Natural killer cell (primary cell): ENCODE measurements at regions not wholly inside any gene's neighbourhood (a gene's known extent, or its start where the extent isn't known, plus 50 kb on each side); places are given as distances from the start of the nearest gene placed in this dataset.
A peak's percentile ranks its signal among the peaks of the same experiment; 100 is the strongest.

Experiments used
- ATAC-seq, 3 donors: fragments of 150-1000 bp in 2 of 3; fragments of 200-7000 bp in 1 of 3; cut with Tn5 transposase; 1 replicate in 1 of 3; 2 replicates in 2 of 3; pipeline ENCODE4 v1.10.0; 2021; ENCODE audit warnings: mild to moderate bottlenecking in 2 of 3, moderate library complexity in 2 of 3
- DNase-seq, 2 donors: peaks; one replicate each; pipeline versions ENCODE4 v3.0.0 to v3.0.0-alpha.2; 2013 to 2021; ENCODE audit warnings: mixed read lengths in 1 of 2
- H3K27ac ChIP-seq: one replicate; pipeline ENCODE4 v1.5.1; 2013; ENCODE audit warnings: mild to moderate bottlenecking, low read length
- H3K27me3 ChIP-seq: one replicate; pipeline ENCODE4 v1.6.1; 2013; ENCODE audit warnings: low read length; ENCODE audit not compliant: control insufficient read depth, insufficient read depth
- H3K36me3 ChIP-seq: one replicate; pipeline ENCODE4 v1.6.1; 2013; ENCODE audit warnings: low read length; ENCODE audit not compliant: control insufficient read depth, insufficient read depth
- H3K4me1 ChIP-seq: one replicate; pipeline ENCODE4 v1.6.1; 2013; ENCODE audit warnings: low read length; ENCODE audit not compliant: control insufficient read depth, insufficient read depth
- H3K4me3 ChIP-seq: one replicate; pipeline ENCODE4 v1.5.1; 2013; ENCODE audit warnings: low read length
- H3K9me3 ChIP-seq: one replicate; pipeline ENCODE4 v1.6.1; 2013; ENCODE audit warnings: low read length; ENCODE audit not compliant: control insufficient read depth, insufficient read depth
- H3K27ac Mint-ChIP-seq, 2 donors: one replicate each; pipeline ENCODE4 v1.8.0; 2022; ENCODE audit warnings: mild to moderate bottlenecking in 2 of 2, mixed read lengths in 2 of 2, moderate library complexity in 1 of 2
- H3K27me3 Mint-ChIP-seq, 2 donors: one replicate each; pipeline ENCODE4 v1.8.0; 2022; ENCODE audit warnings: low read depth in 2 of 2, mixed read lengths in 2 of 2
- H3K36me3 Mint-ChIP-seq: one replicate; pipeline ENCODE4 v1.8.0; 2022; ENCODE audit warnings: mixed read lengths
- H3K4me1 Mint-ChIP-seq, 2 donors: one replicate each; pipeline ENCODE4 v1.8.0; 2022; ENCODE audit warnings: mixed read lengths in 2 of 2
- H3K4me3 Mint-ChIP-seq: one replicate; pipeline ENCODE4 v1.8.0; 2022; ENCODE audit warnings: mild to moderate bottlenecking, moderate library complexity, mixed read lengths
- H3K9me3 Mint-ChIP-seq, 2 donors: one replicate each; pipeline ENCODE4 v1.8.0; 2022; ENCODE audit warnings: mixed read lengths in 2 of 2
- CTCF ChIP-seq: fragments of 200-600 bp; IDR thresholded peaks from one replicate; pipeline ENCODE4 v1.8.0; 2022; ENCODE audit warnings: antibody characterized with exemption
- WGBS: methylation state at CpG from one replicate; pipeline ENCODE4 v1.1.7; 2013; ENCODE audit warnings: missing lambda C conversion rate; ENCODE audit not compliant: insufficient coverage; 5-methylcytosine and 5-hydroxymethylcytosine counted together
- intact Hi-C: fragments of 100-400 bp; cut with micrococcal nuclease; formaldehyde crosslinking; loops from one replicate; pipeline ENCODE4 v1.14.2; 2022

GRCh38 chr6:1525364-1526038, 84.2 kb upstream of the FOXC1 start:
- intact Hi-C loops, result no loop called here
- no peaks in the 10 kb centered on the region for H3K9me3 Mint-ChIP-seq
- peak overlapping the region in 1 of 2 donors; percentile 74 for H3K27ac Mint-ChIP-seq
- H3K27ac ChIP-seq, result no peak overlapping the region
- ATAC-seq (no peak), DNase-seq (no peak)
- peaks cover 48% of the 10 kb centered on the region for H3K4me1 ChIP-seq
- TF ChIP-seq CTCF, result no peak
- H3K36me3 ChIP-seq, result no peaks in the 10 kb centered on the region
- H3K4me3 Mint-ChIP-seq, result no peak overlapping the region
- H3K36me3 Mint-ChIP-seq, result no peaks in the 10 kb centered on the region
- H3K27me3 ChIP-seq, result no peaks in the 10 kb centered on the region
- peaks cover 49 to 57% of the 10 kb centered on the region in 2 donors for H3K4me1 Mint-ChIP-seq
- H3K9me3 ChIP-seq, result no peaks in the 10 kb centered on the region
- 87% methylated on average over 14 of the region's 14 CpGs for WGBS
- no peak overlapping the region for H3K4me3 ChIP-seq
- peaks cover 0 to 7% of the 10 kb centered on the region in 2 donors for H3K27me3 Mint-ChIP-seq

GRCh38 chr6:1526398-1527072, 83.2 kb upstream of the FOXC1 start:
- ATAC-seq, result no peak
- Histone ChIP-seq H3K27me3 (no peaks in the 10 kb centered on the region), H3K4me3 (no peak overlapping the region), H3K36me3 (no peaks in the 10 kb centered on the region), H3K27ac (no peak overlapping the region), H3K4me1 (peaks cover 48% of the 10 kb centered on the region), H3K9me3 (no peaks in the 10 kb centered on the region)
- H3K4me1 Mint-ChIP-seq, result peaks cover 49 to 58% of the 10 kb centered on the region in 2 donors
- intact Hi-C loops, result no loop called here
- WGBS, result 78% methylated on average over 12 of the region's 12 CpGs
- peak overlapping the region; percentile 21 for H3K4me3 Mint-ChIP-seq
- no peak for DNase-seq
- peaks cover 0 to 7% of the 10 kb centered on the region in 2 donors for H3K27me3 Mint-ChIP-seq
- no peak for TF ChIP-seq CTCF
- peak overlapping the region; percentile 68 to 74 for H3K27ac Mint-ChIP-seq
- no peaks in the 10 kb centered on the region for H3K9me3 Mint-ChIP-seq
- no peaks in the 10 kb centered on the region for H3K36me3 Mint-ChIP-seq

- no peak overlapping the region for H3K4me3 Mint-ChIP-seq
- Histone ChIP-seq H3K27ac (no peak overlapping the region), H3K36me3 (no peaks in the 10 kb centered on the region), H3K27me3 (no peaks in the 10 kb centered on the region), H3K9me3 (no peaks in the 10 kb centered on the region), H3K4me1 (peaks cover 48% of the 10 kb centered on the region), H3K4me3 (no peak overlapping the region)
- peak overlapping the region; percentile 68 to 74 for H3K27ac Mint-ChIP-seq
- peak; percentile 65 to 74 (median 66) for ATAC-seq
- peak in 1 of 2 donors; percentile 65 for DNase-seq
- WGBS, result 11% methylated on average over 11 of the region's 11 CpGs
- no peaks in the 10 kb centered on the region for H3K9me3 Mint-ChIP-seq
- H3K36me3 Mint-ChIP-seq, result no peaks in the 10 kb centered on the region
- TF ChIP-seq CTCF, result no peak
- H3K4me1 Mint-ChIP-seq, result peaks cover 49 to 58% of the 10 kb centered on the region in 2 donors
- intact Hi-C loops, result no loop called here
- H3K27me3 Mint-ChIP-seq, result peaks cover 0 to 7% of the 10 kb centered on the region in 2 donors
These were observed 82.7 kb upstream of the FOXC1 start for GRCh38 chr6:1527073-1527457.
